Caco-2 (cell line): ENCODE measurements at regions not wholly inside any gene's neighbourhood (a gene's known extent, or its start where the extent isn't known, plus 50 kb on each side); places are given as distances from the start of the nearest gene placed in this dataset.

Experiments used
- BruUV-seq: library from RNA; stranded (reverse); fragments of 400-500 nt; replicated peaks from 2 replicates; lab custom pipeline; 2021; lab: Mats Ljungman, UMichigan
- CTCF ChIA-PET: fragments of 300-600 bp; sonication (Branson Sonifier 250); formaldehyde crosslinking; loops from one replicate; lab custom pipeline; 2022; ENCODE audit warnings: antibody characterized with exemption; lab: Charles Lee
- POLR2A ChIA-PET: fragments of 300-600 bp; sonication (Branson Sonifier 250); formaldehyde crosslinking; loops from one replicate; lab custom pipeline; 2022; ENCODE audit warnings: antibody characterized with exemption; lab: Charles Lee
- DNase-seq, 2 experiments: peaks; one replicate each; pipeline versions ENCODE4 v3.0.0 to v3.0.0-alpha.2; 2020 to 2022
- H3K27me3 ChIP-seq: replicated peaks from 2 replicates; pipeline ENCODE4 v1.6.0; 2011; ENCODE audit warnings: low read length; ENCODE audit not compliant: control insufficient read depth, insufficient read depth
- H3K36me3 ChIP-seq: 2 replicates; pipeline ENCODE4 v1.5.1; 2011; ENCODE audit warnings: low read length; ENCODE audit not compliant: control insufficient read depth, insufficient read depth
- H3K4me1 ChIP-seq: fragments of 250-450 bp; sonication (Bioruptor Pico); 2 replicates; pipeline ENCODE4 v1.5.1; 2020; ENCODE audit warnings: mild to moderate bottlenecking
- H3K4me3 ChIP-seq: 2 replicates; pipeline ENCODE4 v1.5.1; 2011; ENCODE audit warnings: low read depth, mild to moderate bottlenecking, control low read depth, low read length
- H3K9me3 ChIP-seq: fragments of 250-450 bp; sonication (Bioruptor Pico); 2 replicates; pipeline ENCODE4 v1.5.1; 2020; ENCODE audit warnings: mild to moderate bottlenecking, moderate library complexity
- H3K27ac Mint-ChIP-seq: one replicate; pipeline ENCODE4 v1.8.0; 2022; ENCODE audit warnings: mixed read lengths; ENCODE audit not compliant: unreplicated experiment
- H3K27me3 Mint-ChIP-seq: one replicate; pipeline ENCODE4 v1.8.0; 2022; ENCODE audit warnings: mixed read lengths; ENCODE audit not compliant: insufficient read depth, unreplicated experiment
- H3K36me3 Mint-ChIP-seq: one replicate; pipeline ENCODE4 v1.8.0; 2022; ENCODE audit warnings: mild to moderate bottlenecking, mixed read lengths; ENCODE audit not compliant: insufficient read depth, unreplicated experiment
- H3K4me1 Mint-ChIP-seq: one replicate; pipeline ENCODE4 v1.8.0; 2022; ENCODE audit warnings: low read depth, mixed read lengths; ENCODE audit not compliant: unreplicated experiment
- H3K4me3 Mint-ChIP-seq: one replicate; pipeline ENCODE4 v1.8.0; 2022; ENCODE audit warnings: mild to moderate bottlenecking, moderate library complexity, mixed read lengths; ENCODE audit not compliant: unreplicated experiment
- H3K9me3 Mint-ChIP-seq: one replicate; pipeline ENCODE4 v1.8.0; 2022; ENCODE audit warnings: mixed read lengths; ENCODE audit not compliant: unreplicated experiment
- CTCF ChIP-seq, 2 experiments: fragments of 200-600 bp in 1 of 2; IDR thresholded peaks; 1 replicate in 1 of 2; 2 replicates in 1 of 2; pipeline versions ENCODE4 v1.5.1 to v1.8.0; 2011 to 2022; ENCODE audit warnings: antibody characterized with exemption in 1 of 2, control low read depth in 1 of 2, inconsistent platforms in 1 of 2, low read depth in 1 of 2, low read length in 1 of 2, mild to moderate bottlenecking in 1 of 2, moderate library complexity in 1 of 2; ENCODE audit not compliant: insufficient read depth in 1 of 2, severe bottlenecking in 1 of 2, unreplicated experiment in 1 of 2
- intact Hi-C: fragments of 100-400 bp; cut with micrococcal nuclease; formaldehyde crosslinking; loops from one replicate; pipeline ENCODE4 v1.10.0; 2022; ENCODE audit not compliant: unreplicated experiment

DNA sequence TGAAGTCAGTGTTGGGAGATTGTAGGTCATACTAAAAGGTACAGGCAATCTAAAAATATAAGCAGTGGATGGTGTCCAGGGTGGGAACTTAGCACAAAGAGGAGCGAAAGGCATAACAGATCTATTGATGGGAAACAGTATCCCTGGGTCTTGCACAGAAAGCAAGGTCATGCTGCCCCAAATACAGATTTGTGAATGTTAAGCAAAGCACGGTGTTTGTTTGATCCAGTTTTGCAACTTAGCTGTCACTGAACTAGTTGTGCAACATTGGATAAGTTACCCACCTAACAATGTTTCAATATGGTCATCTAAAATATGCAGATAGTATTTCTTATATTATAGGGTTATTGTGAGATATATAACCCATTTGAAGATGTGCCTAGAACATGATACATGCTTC lies 162.9 kb downstream of the BLID start:
- no TSS peak for BruUV-seq
- H3K4me1 ChIP-seq, result no peaks in the 10 kb centered on the region
- Mint-ChIP-seq H3K9me3 (no peaks in the 10 kb centered on the region), H3K27me3 (peaks cover 18% of the 10 kb centered on the region), H3K27ac (no peak overlapping the region), H3K4me1 (no peaks in the 10 kb centered on the region), H3K36me3 (no peaks in the 10 kb centered on the region), H3K4me3 (no peak overlapping the region)
- no peaks in the 10 kb centered on the region for H3K9me3 ChIP-seq
- intact Hi-C loops, result no loop called here
- no peak for DNase-seq
- ChIA-PET POLR2A (no interaction called here), CTCF (no interaction called here)
- no peak overlapping the region for H3K4me3 ChIP-seq
- TF ChIP-seq CTCF (IDR thresholded peaks at IDR 0.05; ENCODE audit: insufficient read depth in 1 of 2, low read depth in 1 of 2, low read length in 1 of 2, severe bottlenecking in 1 of 2, unreplicated experiment in 1 of 2), result no peak
- H3K36me3 ChIP-seq, result no peaks in the 10 kb centered on the region
- no peaks in the 10 kb centered on the region for H3K27me3 ChIP-seq

GRCh38 chr11:121950160-121950559 lies 165.9 kb downstream of the BLID start:
- peaks cover 6% of the 10 kb centered on the region; the same call in 1 of the 2 replicates for H3K9me3 ChIP-seq
- H3K27me3 Mint-ChIP-seq, result peaks cover 8% of the 10 kb centered on the region
- H3K36me3 ChIP-seq, result no peaks in the 10 kb centered on the region
- no peak for TF ChIP-seq CTCF (IDR thresholded peaks at IDR 0.05; ENCODE audit: insufficient read depth in 1 of 2, low read depth in 1 of 2, low read length in 1 of 2, severe bottlenecking in 1 of 2, unreplicated experiment in 1 of 2)
- no peaks in the 10 kb centered on the region for H3K27me3 ChIP-seq
- DNase-seq, result no peak
- H3K9me3 Mint-ChIP-seq, result peaks cover 13% of the 10 kb centered on the region
- H3K4me1 ChIP-seq, result no peaks in the 10 kb centered on the region
- ChIA-PET CTCF (no interaction called here), POLR2A (no interaction called here)
- no peaks in the 10 kb centered on the region for H3K36me3 Mint-ChIP-seq
- intact Hi-C loops, result no loop called here
- BruUV-seq, result no TSS peak
- no peaks in the 10 kb centered on the region for H3K4me1 Mint-ChIP-seq
- no peak overlapping the region for H3K4me3 ChIP-seq
- H3K27ac Mint-ChIP-seq, result no peak overlapping the region
- H3K4me3 Mint-ChIP-seq, result no peak overlapping the region

DNA sequence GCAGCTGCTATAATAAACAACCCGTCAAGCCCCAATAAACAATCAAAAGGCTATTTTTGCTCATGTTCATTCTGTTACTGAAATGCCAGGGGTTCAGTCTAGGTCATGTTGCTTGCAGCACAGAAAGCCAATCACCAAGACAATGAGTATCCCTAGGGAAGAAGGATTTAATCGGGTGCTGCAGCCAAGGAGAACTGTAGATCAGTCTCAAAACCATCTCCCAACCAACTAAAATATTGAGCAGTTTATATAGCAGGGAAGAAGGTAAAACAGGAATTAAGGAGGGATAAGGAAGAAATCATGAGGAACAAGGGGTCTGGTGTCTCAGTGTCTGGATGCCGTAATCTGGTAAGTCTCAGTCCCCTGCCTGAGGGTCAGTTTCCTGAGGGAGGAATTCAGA lies 169.5 kb downstream of the BLID start:
- Histone ChIP-seq H3K9me3 (peaks cover 6% of the 10 kb centered on the region; the same call in 1 of the 2 replicates), H3K27me3 (no peaks in the 10 kb centered on the region), H3K36me3 (no peaks in the 10 kb centered on the region), H3K4me3 (no peak overlapping the region), H3K4me1 (no peaks in the 10 kb centered on the region)
- no TSS peak for BruUV-seq
- Mint-ChIP-seq H3K36me3 (no peaks in the 10 kb centered on the region), H3K4me3 (no peak overlapping the region), H3K27ac (no peak overlapping the region), H3K4me1 (no peaks in the 10 kb centered on the region), H3K27me3 (peaks cover 3% of the 10 kb centered on the region), H3K9me3 (peaks cover 24% of the 10 kb centered on the region)
- DNase-seq, result no peak
- TF ChIP-seq CTCF (IDR thresholded peaks at IDR 0.05; ENCODE audit: insufficient read depth in 1 of 2, low read depth in 1 of 2, low read length in 1 of 2, severe bottlenecking in 1 of 2, unreplicated experiment in 1 of 2), result no peak
- intact Hi-C loops, result no loop called here
- ChIA-PET CTCF (no interaction called here), POLR2A (no interaction called here)
